ENCODE measurements at regions not wholly inside any gene's neighbourhood (a gene's known extent, or its start where the extent isn't known, plus 50 kb on each side); places are given as distances from the start of the nearest gene placed in this dataset.

GRCh38 chr6:168724033-168724432, 283.0 kb downstream of the SMOC2 start:
- TF ChIP-seq ZNF274 (IDR thresholded peaks at IDR 0.05; ENCODE audit: low read depth, low read length) (no peak), SUZ12 (IDR thresholded peaks at IDR 0.05; ENCODE audit: extremely low read depth, insufficient read depth, insufficient read length) (no peak), YY1 (IDR thresholded peaks at IDR 0.05; ENCODE audit: insufficient read depth, insufficient read length) (no peak)
